SK-N-SH treated with all-trans-retinoic acid at 6 μM for 48 hours (cell line): ENCODE measurements at regions not wholly inside any gene's neighbourhood (a gene's known extent, or its start where the extent isn't known, plus 50 kb on each side); places are given as distances from the start of the nearest gene placed in this dataset.

Experiments
- ARNTL ChIP-seq: fragments of 450-650 bp; formaldehyde crosslinking; IDR thresholded peaks from 2 replicates; pipeline ENCODE4 v1.5.0; 2020; ENCODE audit warnings: low read depth, mild to moderate bottlenecking, moderate library complexity, borderline replicate concordance
- ESRRG ChIP-seq: fragments of 250-450 bp; sonication (Bioruptor Pico); IDR thresholded peaks from 2 replicates; pipeline ENCODE4 v1.6.1; 2021; ENCODE audit warnings: mild to moderate bottlenecking
- ZFP3 ChIP-seq: fragments of 250-450 bp; sonication (Bioruptor Pico); IDR thresholded peaks from 2 replicates; pipeline ENCODE4 v1.5.0; 2020; ENCODE audit warnings: mild to moderate bottlenecking, moderate library complexity

GRCh38 chr14:87142551-87143211, 850.3 kb downstream of the GALC start:
- TF ChIP-seq ESRRG: no peak
- TF ChIP-seq ZFP3 (CRISPR knock-in tag): no peak
- TF ChIP-seq ARNTL (CRISPR knock-in tag): no peak
